Activated T-helper 2 cell treated with anti-CD3 and anti-CD28 coated beads, Interferon-gamma antibody, Interleukin-2, Interleukin-4, amounts not matched to agents 10 μg/mL and 5 μg/mL and 100 μg/mL, durations not matched to agents 14 hours and 24 hours and 36 hours (primary cell): ENCODE measurements at regions not wholly inside any gene's neighbourhood (a gene's known extent, or its start where the extent isn't known, plus 50 kb on each side); places are given as distances from the start of the nearest gene placed in this dataset.
"Not testable (repeated sequence)": the region's sequence is repeated elsewhere in the genome, so short reads cannot be mapped to it uniquely, and the experiment has no call there.

Source experiments
- DNase-seq: peaks from one replicate; pipeline ENCODE4 v3.0.0; 2021; ENCODE audit warnings: low spot score
- H3K27ac Mint-ChIP-seq: one replicate; pipeline ENCODE4 v1.8.0; 2021; ENCODE audit warnings: mixed read lengths
- H3K27me3 Mint-ChIP-seq: one replicate; pipeline ENCODE4 v1.8.0; 2021; ENCODE audit warnings: low read depth, mixed read lengths
- H3K36me3 Mint-ChIP-seq: one replicate; pipeline ENCODE4 v1.8.0; 2021; ENCODE audit warnings: low read depth, mixed read lengths
- H3K4me1 Mint-ChIP-seq: one replicate; pipeline ENCODE4 v1.8.0; 2021; ENCODE audit warnings: low read depth, mixed read lengths
- H3K4me3 Mint-ChIP-seq: one replicate; pipeline ENCODE4 v1.8.0; 2021; ENCODE audit warnings: low read depth, mild to moderate bottlenecking, moderate library complexity, mixed read lengths
- H3K9me3 Mint-ChIP-seq: one replicate; pipeline ENCODE4 v1.8.0; 2021; ENCODE audit warnings: mixed read lengths
- intact Hi-C: fragments of 100-400 bp; cut with micrococcal nuclease; formaldehyde crosslinking; loops from one replicate; pipeline ENCODE4 v1.15.1; 2023

GRCh38 chr14:52202151-52202550 lies 65.3 kb upstream of the PTGDR start:
- DNase-seq = no peak
- intact Hi-C loops = no loop called here
- Mint-ChIP-seq H3K36me3 (no peaks in the 10 kb centered on the region), H3K27ac (no peak overlapping the region), H3K9me3 (peaks cover 15% of the 10 kb centered on the region), H3K4me3 (no peak overlapping the region), H3K4me1 (no peaks in the 10 kb centered on the region), H3K27me3 (peaks cover 3% of the 10 kb centered on the region)

- H3K27ac Mint-ChIP-seq = no peak overlapping the region
- no peak overlapping the region for H3K4me3 Mint-ChIP-seq
- peaks cover 6% of the 10 kb centered on the region for H3K9me3 Mint-ChIP-seq
- intact Hi-C loops = no loop called here
- no peaks in the 10 kb centered on the region for H3K4me1 Mint-ChIP-seq
- no peak for DNase-seq
- peaks cover under 1% of the 10 kb centered on the region for H3K36me3 Mint-ChIP-seq
- H3K27me3 Mint-ChIP-seq = peaks cover 9% of the 10 kb centered on the region
Measured at GRCh38 chr14:52190337-52190931, 77.1 kb upstream of the PTGDR start.

GRCh38 chr14:52189325-52189724 lies 78.2 kb upstream of the PTGDR start:
- intact Hi-C loops = no loop called here
- peaks cover 10% of the 10 kb centered on the region for H3K9me3 Mint-ChIP-seq
- DNase-seq = no peak
- no peak overlapping the region for H3K27ac Mint-ChIP-seq
- no peaks in the 10 kb centered on the region for H3K36me3 Mint-ChIP-seq
- no peaks in the 10 kb centered on the region for H3K4me1 Mint-ChIP-seq
- no peak overlapping the region for H3K4me3 Mint-ChIP-seq
- H3K27me3 Mint-ChIP-seq = peaks cover 11% of the 10 kb centered on the region

GRCh38 chr14:52188381-52188780 lies 79.1 kb upstream of the PTGDR start:
- Mint-ChIP-seq H3K9me3 (peaks cover 10% of the 10 kb centered on the region), H3K4me1 (no peaks in the 10 kb centered on the region), H3K4me3 (no peak overlapping the region), H3K27me3 (peaks cover 13% of the 10 kb centered on the region), H3K36me3 (no peaks in the 10 kb centered on the region), H3K27ac (no peak overlapping the region)
- intact Hi-C loops = no loop called here
- DNase-seq = no peak

- Mint-ChIP-seq H3K9me3 (peaks cover 28% of the 10 kb centered on the region), H3K4me3 (no peak overlapping the region), H3K36me3 (no peaks in the 10 kb centered on the region), H3K27me3 (peaks cover 9% of the 10 kb centered on the region), H3K4me1 (no peaks in the 10 kb centered on the region), H3K27ac (no peak overlapping the region)
- no peak for DNase-seq
- intact Hi-C loops = no loop called here
Measured at GRCh38 chr14:52185178-52185577, 82.3 kb upstream of the PTGDR start.

- Mint-ChIP-seq H3K9me3 (peaks cover 30% of the 10 kb centered on the region), H3K27me3 (peaks cover 9% of the 10 kb centered on the region), H3K27ac (no peak overlapping the region), H3K36me3 (no peaks in the 10 kb centered on the region), H3K4me1 (no peaks in the 10 kb centered on the region), H3K4me3 (no peak overlapping the region)
- intact Hi-C loops = no loop called here
- no peak for DNase-seq
Measured at GRCh38 chr14:52182853-52183252, 84.6 kb upstream of the PTGDR start.

GRCh38 chr14:52179141-52179790 lies 88.2 kb upstream of the PTGDR start:
- Mint-ChIP-seq H3K9me3 (peaks cover 44% of the 10 kb centered on the region), H3K27me3 (peaks cover 1% of the 10 kb centered on the region), H3K4me1 (peaks cover 11% of the 10 kb centered on the region), H3K4me3 (no peak overlapping the region), H3K36me3 (no peaks in the 10 kb centered on the region), H3K27ac (no peak overlapping the region)
- no peak for DNase-seq
- intact Hi-C loops = no loop called here

- Mint-ChIP-seq H3K27me3 (no peaks in the 10 kb centered on the region), H3K4me1 (peaks cover 11% of the 10 kb centered on the region), H3K4me3 (peak overlapping the region; percentile 47), H3K27ac (peak overlapping the region; percentile 26), H3K9me3 (peaks cover 55% of the 10 kb centered on the region), H3K36me3 (no peaks in the 10 kb centered on the region)
- intact Hi-C loops = no loop called here
- DNase-seq = no peak
Measured at GRCh38 chr14:52175982-52176502, 91.5 kb upstream of the PTGDR start.

- intact Hi-C loops, H3K27ac Mint-ChIP-seq, H3K27me3 Mint-ChIP-seq, H3K36me3 Mint-ChIP-seq, H3K4me3 Mint-ChIP-seq, DNase-seq: not testable (repeated sequence)
- peaks cover 11% of the 10 kb centered on the region for H3K4me1 Mint-ChIP-seq
- peaks cover 60% of the 10 kb centered on the region for H3K9me3 Mint-ChIP-seq
Measured at GRCh38 chr14:52171932-52172331, 95.6 kb upstream of the PTGDR start.

GRCh38 chr14:52166822-52167221 lies 98.0 kb upstream of the NID2 start:
- no peaks in the 10 kb centered on the region for H3K4me1 Mint-ChIP-seq
- peaks cover 8% of the 10 kb centered on the region for H3K27me3 Mint-ChIP-seq
- intact Hi-C loops = no loop called here
- no peak for DNase-seq
- H3K27ac Mint-ChIP-seq = no peak overlapping the region
- H3K4me3 Mint-ChIP-seq = no peak overlapping the region
- no peaks in the 10 kb centered on the region for H3K36me3 Mint-ChIP-seq
- H3K9me3 Mint-ChIP-seq = peaks cover 27% of the 10 kb centered on the region

- no peak overlapping the region for H3K27ac Mint-ChIP-seq
- intact Hi-C loops = no loop called here
- H3K9me3 Mint-ChIP-seq = peaks cover 24% of the 10 kb centered on the region
- no peak overlapping the region for H3K4me3 Mint-ChIP-seq
- H3K4me1 Mint-ChIP-seq = peaks cover 22% of the 10 kb centered on the region
- H3K36me3 Mint-ChIP-seq = peaks cover 5% of the 10 kb centered on the region
- peaks cover 22% of the 10 kb centered on the region for H3K27me3 Mint-ChIP-seq
- no peak for DNase-seq
Measured at GRCh38 chr14:52155651-52156213, 86.9 kb upstream of the NID2 start.

GRCh38 chr14:52154992-52155650 lies 86.3 kb upstream of the NID2 start:
- intact Hi-C loops = no loop called here
- Mint-ChIP-seq H3K4me3 (no peak overlapping the region), H3K9me3 (peaks cover 24% of the 10 kb centered on the region), H3K4me1 (peaks cover 22% of the 10 kb centered on the region), H3K27me3 (peaks cover 16% of the 10 kb centered on the region), H3K27ac (no peak overlapping the region), H3K36me3 (peaks cover 5% of the 10 kb centered on the region)
- DNase-seq = no peak

GRCh38 chr14:52153939-52154338 lies 85.1 kb upstream of the NID2 start:
- H3K27ac Mint-ChIP-seq = no peak overlapping the region
- H3K4me3 Mint-ChIP-seq = no peak overlapping the region
- DNase-seq = no peak

More at GRCh38 chr14:52153939-52154338, 85.1 kb upstream of the NID2 start:
- intact Hi-C loops = no loop called here
- H3K4me1 Mint-ChIP-seq = peaks cover 22% of the 10 kb centered on the region
- peaks cover 17% of the 10 kb centered on the region for H3K27me3 Mint-ChIP-seq
- H3K36me3 Mint-ChIP-seq = peaks cover 5% of the 10 kb centered on the region
- H3K9me3 Mint-ChIP-seq = peaks cover 24% of the 10 kb centered on the region
